ENCODE measurements at regions not wholly inside any gene's neighbourhood (a gene's known extent, or its start where the extent isn't known, plus 50 kb on each side); places are given as distances from the start of the nearest gene placed in this dataset.

GRCh38 chr7:25852211-25852938 lies 299.6 kb upstream of the NFE2L3 start:
- TF ChIP-seq SIN3A (IDR thresholded peaks at IDR 0.05; ENCODE audit: low read depth) (no peak), CEBPB (IDR thresholded peaks at IDR 0.05; ENCODE audit: low read depth) (no peak), CTCF (IDR thresholded peaks at IDR 0.05 in 2 of 3, conservative IDR thresholded peaks at IDR 0.05 in 1 of 3; ENCODE audit: borderline replicate concordance in 1 of 3, insufficient read depth in 1 of 3, low read depth in 2 of 3, low read length in 2 of 3) (no peak), POLR2AphosphoS5 (IDR thresholded peaks at IDR 0.05; ENCODE audit: low read depth, low read length) (no peak), POLR2A (IDR thresholded peaks at IDR 0.05; ENCODE audit: borderline replicate concordance, extremely low read depth, insufficient read depth, insufficient read length) (no peak), REST (IDR thresholded peaks at IDR 0.05; ENCODE audit: low read depth) (no peak), TCF7L2 (IDR thresholded peaks at IDR 0.05; ENCODE audit: borderline replicate concordance, extremely low read depth, insufficient read depth, insufficient read length) (no peak)

Data from HCT116 (cell line).